Caco-2 (cell line): ENCODE measurements at regions not wholly inside any gene's neighbourhood (a gene's known extent, or its start where the extent isn't known, plus 50 kb on each side); places are given as distances from the start of the nearest gene placed in this dataset.

Experiments
- BruUV-seq: library from RNA; stranded (reverse); fragments of 400-500 nt; replicated peaks from 2 replicates; lab custom pipeline; 2021; lab: Mats Ljungman, UMichigan
- CTCF ChIA-PET: fragments of 300-600 bp; sonication (Branson Sonifier 250); formaldehyde crosslinking; loops from one replicate; lab custom pipeline; 2022; ENCODE audit warnings: antibody characterized with exemption; lab: Charles Lee
- POLR2A ChIA-PET: fragments of 300-600 bp; sonication (Branson Sonifier 250); formaldehyde crosslinking; loops from one replicate; lab custom pipeline; 2022; ENCODE audit warnings: antibody characterized with exemption; lab: Charles Lee
- DNase-seq, 2 experiments: peaks; one replicate each; pipeline versions ENCODE4 v3.0.0 to v3.0.0-alpha.2; 2020 to 2022
- H3K27me3 ChIP-seq: replicated peaks from 2 replicates; pipeline ENCODE4 v1.6.0; 2011; ENCODE audit warnings: low read length; ENCODE audit not compliant: control insufficient read depth, insufficient read depth
- H3K36me3 ChIP-seq: 2 replicates; pipeline ENCODE4 v1.5.1; 2011; ENCODE audit warnings: low read length; ENCODE audit not compliant: control insufficient read depth, insufficient read depth
- H3K4me1 ChIP-seq: fragments of 250-450 bp; sonication (Bioruptor Pico); 2 replicates; pipeline ENCODE4 v1.5.1; 2020; ENCODE audit warnings: mild to moderate bottlenecking
- H3K4me3 ChIP-seq: 2 replicates; pipeline ENCODE4 v1.5.1; 2011; ENCODE audit warnings: low read depth, mild to moderate bottlenecking, control low read depth, low read length
- H3K9me3 ChIP-seq: fragments of 250-450 bp; sonication (Bioruptor Pico); 2 replicates; pipeline ENCODE4 v1.5.1; 2020; ENCODE audit warnings: mild to moderate bottlenecking, moderate library complexity
- H3K27ac Mint-ChIP-seq: one replicate; pipeline ENCODE4 v1.8.0; 2022; ENCODE audit warnings: mixed read lengths; ENCODE audit not compliant: unreplicated experiment
- H3K27me3 Mint-ChIP-seq: one replicate; pipeline ENCODE4 v1.8.0; 2022; ENCODE audit warnings: mixed read lengths; ENCODE audit not compliant: insufficient read depth, unreplicated experiment
- H3K36me3 Mint-ChIP-seq: one replicate; pipeline ENCODE4 v1.8.0; 2022; ENCODE audit warnings: mild to moderate bottlenecking, mixed read lengths; ENCODE audit not compliant: insufficient read depth, unreplicated experiment
- H3K4me1 Mint-ChIP-seq: one replicate; pipeline ENCODE4 v1.8.0; 2022; ENCODE audit warnings: low read depth, mixed read lengths; ENCODE audit not compliant: unreplicated experiment
- H3K4me3 Mint-ChIP-seq: one replicate; pipeline ENCODE4 v1.8.0; 2022; ENCODE audit warnings: mild to moderate bottlenecking, moderate library complexity, mixed read lengths; ENCODE audit not compliant: unreplicated experiment
- H3K9me3 Mint-ChIP-seq: one replicate; pipeline ENCODE4 v1.8.0; 2022; ENCODE audit warnings: mixed read lengths; ENCODE audit not compliant: unreplicated experiment
- CTCF ChIP-seq, 2 experiments: fragments of 200-600 bp in 1 of 2; IDR thresholded peaks; 1 replicate in 1 of 2; 2 replicates in 1 of 2; pipeline versions ENCODE4 v1.5.1 to v1.8.0; 2011 to 2022; ENCODE audit warnings: antibody characterized with exemption in 1 of 2, control low read depth in 1 of 2, inconsistent platforms in 1 of 2, low read depth in 1 of 2, low read length in 1 of 2, mild to moderate bottlenecking in 1 of 2, moderate library complexity in 1 of 2; ENCODE audit not compliant: insufficient read depth in 1 of 2, severe bottlenecking in 1 of 2, unreplicated experiment in 1 of 2
- intact Hi-C: fragments of 100-400 bp; cut with micrococcal nuclease; formaldehyde crosslinking; loops from one replicate; pipeline ENCODE4 v1.10.0; 2022; ENCODE audit not compliant: unreplicated experiment

GRCh38 chr16:66194866-66195265 lies 171.6 kb upstream of the CDH5 start:
- Histone ChIP-seq H3K4me3 (no peak overlapping the region), H3K36me3 (no peaks in the 10 kb centered on the region), H3K9me3 (no peaks in the 10 kb centered on the region), H3K27me3 (no peaks in the 10 kb centered on the region), H3K4me1 (no peaks in the 10 kb centered on the region)
- POLR2A ChIA-PET = no interaction called here
- H3K27me3 Mint-ChIP-seq = peaks cover 14% of the 10 kb centered on the region
- H3K27ac Mint-ChIP-seq = no peak overlapping the region
- TF ChIP-seq CTCF (IDR thresholded peaks at IDR 0.05; ENCODE audit: insufficient read depth in 1 of 2, low read depth in 1 of 2, low read length in 1 of 2, severe bottlenecking in 1 of 2, unreplicated experiment in 1 of 2) = no peak
- intact Hi-C loops = loop anchor here (1.0 kb wide), 1 partner anchor 32 kb away; no protein-coding TSS in a partner anchor
- H3K4me1 Mint-ChIP-seq = no peaks in the 10 kb centered on the region
- H3K9me3 Mint-ChIP-seq = no peaks in the 10 kb centered on the region
- no peak overlapping the region for H3K4me3 Mint-ChIP-seq
- H3K36me3 Mint-ChIP-seq = no peaks in the 10 kb centered on the region
- DNase-seq = no peak
- CTCF ChIA-PET = no interaction called here
- no TSS peak for BruUV-seq

GRCh38 chr16:66193543-66194229 lies 172.8 kb upstream of the CDH5 start:
- Mint-ChIP-seq H3K9me3 (no peaks in the 10 kb centered on the region), H3K36me3 (no peaks in the 10 kb centered on the region), H3K4me1 (no peaks in the 10 kb centered on the region), H3K4me3 (no peak overlapping the region), H3K27ac (no peak overlapping the region), H3K27me3 (peaks cover 15% of the 10 kb centered on the region)
- H3K27me3 ChIP-seq = no peaks in the 10 kb centered on the region
- no peak for TF ChIP-seq CTCF (IDR thresholded peaks at IDR 0.05; ENCODE audit: insufficient read depth in 1 of 2, low read depth in 1 of 2, low read length in 1 of 2, severe bottlenecking in 1 of 2, unreplicated experiment in 1 of 2)
- intact Hi-C loops = loop anchor here (1.0 kb wide), 1 partner anchor 30 kb away; no protein-coding TSS in a partner anchor
- DNase-seq = no peak
- H3K4me3 ChIP-seq = no peak overlapping the region
- no peaks in the 10 kb centered on the region for H3K9me3 ChIP-seq
- ChIA-PET POLR2A (no interaction called here), CTCF (no interaction called here)
- no TSS peak for BruUV-seq
- H3K4me1 ChIP-seq = no peaks in the 10 kb centered on the region
- no peaks in the 10 kb centered on the region for H3K36me3 ChIP-seq

- H3K27ac Mint-ChIP-seq = no peak overlapping the region
- Histone ChIP-seq H3K4me1 (no peaks in the 10 kb centered on the region), H3K27me3 (no peaks in the 10 kb centered on the region), H3K4me3 (no peak overlapping the region), H3K9me3 (no peaks in the 10 kb centered on the region), H3K36me3 (no peaks in the 10 kb centered on the region)
- intact Hi-C loops = no loop called here
- no peaks in the 10 kb centered on the region for H3K4me1 Mint-ChIP-seq
- POLR2A ChIA-PET = no interaction called here
- peaks cover 18% of the 10 kb centered on the region for H3K27me3 Mint-ChIP-seq
- H3K36me3 Mint-ChIP-seq = no peaks in the 10 kb centered on the region
- no peak overlapping the region for H3K4me3 Mint-ChIP-seq
- H3K9me3 Mint-ChIP-seq = no peaks in the 10 kb centered on the region
- DNase-seq = no peak
- TF ChIP-seq CTCF (IDR thresholded peaks at IDR 0.05; ENCODE audit: insufficient read depth in 1 of 2, low read depth in 1 of 2, low read length in 1 of 2, severe bottlenecking in 1 of 2, unreplicated experiment in 1 of 2) = no peak
- CTCF ChIA-PET = no interaction called here
- no TSS peak for BruUV-seq
Observed at GRCh38 chr16:66190411-66190810, 176.1 kb upstream of the CDH5 start.
